DLD1 (cell line): ENCODE measurements at regions not wholly inside any gene's neighbourhood (a gene's known extent, or its start where the extent isn't known, plus 50 kb on each side); places are given as distances from the start of the nearest gene placed in this dataset.

Source experiments
- in situ Hi-C: cut with HindIII; loops from 2 replicates; pipeline ENCODE4 v1.10.0; 2017; ENCODE audit warnings: low sequenced_read_pairs

- in situ Hi-C loops, result no loop called here
Measured at GRCh38 chr2:196224756-196225155, 53.4 kb upstream of the STK17B start.

GRCh38 chr2:196225213-196225612, 53.8 kb upstream of the STK17B start:
- in situ Hi-C loops, result no loop called here

GRCh38 chr2:196226058-196226706, 54.8 kb upstream of the STK17B start:
- in situ Hi-C loops, result no loop called here

GRCh38 chr2:196226707-196227065, 55.3 kb upstream of the STK17B start:
- in situ Hi-C loops, result no loop called here

GRCh38 chr2:196229013-196229412, 57.6 kb upstream of the STK17B start:
- in situ Hi-C loops, result no loop called here

GRCh38 chr2:196230061-196230854, 58.9 kb upstream of the STK17B start:
- in situ Hi-C loops, result no loop called here

- in situ Hi-C loops, result no loop called here
Measured at GRCh38 chr2:196233021-196233804, 61.8 kb upstream of the STK17B start.

GRCh38 chr2:196233805-196234475, 62.6 kb upstream of the STK17B start:
- in situ Hi-C loops, result no loop called here

- in situ Hi-C loops, result no loop called here
Measured at GRCh38 chr2:196234672-196235071, 63.3 kb upstream of the STK17B start.

GRCh38 chr2:196238836-196239380, 67.5 kb upstream of the STK17B start:
- in situ Hi-C loops, result no loop called here

GRCh38 chr2:196239622-196240587, 68.5 kb upstream of the STK17B start:
- in situ Hi-C loops, result no loop called here

- in situ Hi-C loops, result no loop called here
Measured at GRCh38 chr2:196241175-196241574, 69.8 kb upstream of the STK17B start.

GRCh38 chr2:196242131-196242620, 70.8 kb upstream of the STK17B start:
- in situ Hi-C loops, result no loop called here

GRCh38 chr2:196244516-196244915, 73.1 kb upstream of the STK17B start:
- in situ Hi-C loops, result no loop called here

GRCh38 chr2:196244966-196245365, 73.6 kb upstream of the STK17B start:
- in situ Hi-C loops, result no loop called here

- in situ Hi-C loops, result no loop called here
Measured at GRCh38 chr2:196245378-196246140, 74.2 kb upstream of the STK17B start.

- in situ Hi-C loops, result no loop called here
Measured at GRCh38 chr2:196247114-196247975, 76.0 kb upstream of the STK17B start.

GRCh38 chr2:196247976-196248280, 76.5 kb upstream of the STK17B start:
- in situ Hi-C loops, result no loop called here
